ENCODE measurements at regions not wholly inside any gene's neighbourhood (a gene's known extent, or its start where the extent isn't known, plus 50 kb on each side); places are given as distances from the start of the nearest gene placed in this dataset.

DNA sequence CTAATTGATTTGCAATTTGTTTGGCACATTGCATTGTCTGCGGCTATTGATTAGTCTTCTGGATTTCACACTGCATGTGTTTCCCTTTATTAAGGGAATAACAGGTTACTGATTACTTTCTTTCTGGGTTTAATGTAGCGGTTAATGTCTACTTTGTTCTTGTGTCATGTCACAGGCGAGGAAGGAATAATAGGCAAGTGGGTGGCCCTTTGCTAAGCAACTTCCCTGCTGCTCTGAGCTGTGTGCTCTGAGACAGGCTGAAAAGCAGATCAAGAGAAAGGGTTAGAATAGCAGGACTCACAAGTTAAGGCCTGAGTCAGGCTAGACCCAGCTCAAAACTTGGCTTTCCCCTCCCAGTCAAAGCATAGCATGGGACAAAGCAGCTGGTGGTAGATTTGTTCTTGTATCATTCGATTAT is 77.2 kb downstream of the NKX2-1 start:
- no peak for TF ChIP-seq POLR2A (IDR thresholded peaks at IDR 0.05; ENCODE audit: extremely low read depth, insufficient read length)
- TF ChIP-seq, protein P1, sequence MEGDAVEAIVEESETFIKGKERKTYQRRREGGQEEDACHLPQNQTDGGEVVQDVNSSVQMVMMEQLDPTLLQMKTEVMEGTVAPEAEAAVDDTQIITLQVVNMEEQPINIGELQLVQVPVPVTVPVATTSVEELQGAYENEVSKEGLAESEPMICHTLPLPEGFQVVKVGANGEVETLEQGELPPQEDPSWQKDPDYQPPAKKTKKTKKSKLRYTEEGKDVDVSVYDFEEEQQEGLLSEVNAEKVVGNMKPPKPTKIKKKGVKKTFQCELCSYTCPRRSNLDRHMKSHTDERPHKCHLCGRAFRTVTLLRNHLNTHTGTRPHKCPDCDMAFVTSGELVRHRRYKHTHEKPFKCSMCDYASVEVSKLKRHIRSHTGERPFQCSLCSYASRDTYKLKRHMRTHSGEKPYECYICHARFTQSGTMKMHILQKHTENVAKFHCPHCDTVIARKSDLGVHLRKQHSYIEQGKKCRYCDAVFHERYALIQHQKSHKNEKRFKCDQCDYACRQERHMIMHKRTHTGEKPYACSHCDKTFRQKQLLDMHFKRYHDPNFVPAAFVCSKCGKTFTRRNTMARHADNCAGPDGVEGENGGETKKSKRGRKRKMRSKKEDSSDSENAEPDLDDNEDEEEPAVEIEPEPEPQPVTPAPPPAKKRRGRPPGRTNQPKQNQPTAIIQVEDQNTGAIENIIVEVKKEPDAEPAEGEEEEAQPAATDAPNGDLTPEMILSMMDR (IDR thresholded peaks at IDR 0.05; ENCODE audit: low read depth, low read length): no peak
